Transverse colon (tissue), 4 donors: ENCODE measurements at regions not wholly inside any gene's neighbourhood (a gene's known extent, or its start where the extent isn't known, plus 50 kb on each side); places are given as distances from the start of the nearest gene placed in this dataset.

Experiments
- DNase-seq: peaks from one replicate; pipeline ENCODE4 v3.0.0-alpha.2; 2019
- H3K27ac ChIP-seq, 4 donors: fragments of 200-600 bp; sonication (generic); 2 replicates each; pipeline ENCODE4 v1.5.1; 2016 to 2018; ENCODE audit warnings: inconsistent platforms in 4 of 4
- H3K27me3 ChIP-seq: fragments of 200-600 bp; sonication (generic); 2 replicates; pipeline ENCODE4 v1.5.1; 2017; ENCODE audit warnings: inconsistent platforms
- H3K36me3 ChIP-seq, 4 donors: fragments of 200-600 bp; sonication (generic); 2 replicates each; pipeline ENCODE4 v1.5.1; 2017 to 2019; ENCODE audit warnings: inconsistent platforms in 4 of 4
- H3K4me1 ChIP-seq, 4 donors: fragments of 200-600 bp; sonication (generic); 2 replicates each; pipeline ENCODE4 v1.5.1; 2017 to 2020; ENCODE audit warnings: inconsistent platforms in 4 of 4
- H3K4me3 ChIP-seq, 4 donors: fragments of 200-600 bp; sonication (generic); 1 replicate in 1 of 4; 2 replicates in 3 of 4; pipeline versions ENCODE4 v1.5.1 to v1.6.1; 2017 to 2019; ENCODE audit warnings: inconsistent platforms in 4 of 4
- H3K9me3 ChIP-seq, 2 donors: fragments of 200-600 bp; sonication (generic); 2 replicates each; pipeline ENCODE4 v1.5.1; 2017 to 2019; ENCODE audit warnings: inconsistent platforms in 2 of 2
- CTCF ChIP-seq, 5 experiments: fragments of 200-600 bp in 3 of 5; fragments of 450-650 bp in 2 of 5; sonication (generic) in 3 of 5; IDR thresholded peaks; 1 replicate in 2 of 5; 2 replicates in 3 of 5; pipeline ENCODE4 v1.5.1; 2016 to 2017; ENCODE audit warnings: antibody characterized with exemption in 5 of 5, inconsistent platforms in 3 of 5, mild to moderate bottlenecking in 2 of 5, moderate library complexity in 1 of 5
- EP300 ChIP-seq: sonication (generic); formaldehyde crosslinking; IDR thresholded peaks from one replicate; pipeline ENCODE4 v1.6.1; 2017; ENCODE audit warnings: antibody characterized with exemption, low read depth
- POLR2A ChIP-seq: fragments of 450-650 bp; IDR thresholded peaks from one replicate; pipeline ENCODE4 v1.6.1; 2016; ENCODE audit warnings: antibody characterized with exemption, mild to moderate bottlenecking, moderate library complexity
- POLR2AphosphoS5 ChIP-seq, 3 donors: sonication (generic); formaldehyde crosslinking; IDR thresholded peaks; one replicate each; pipeline ENCODE4 v1.6.1; 2016; ENCODE audit warnings: antibody characterized with exemption in 3 of 3
- WGBS, 2 donors: methylation state at CpG; one replicate each; pipeline ENCODE4 v1.1.5; 2018; ENCODE audit warnings: low coverage in 1 of 2; 5-methylcytosine and 5-hydroxymethylcytosine counted together
- in situ Hi-C, 4 donors: fragments of 200-750 bp; cut with MboI; loops; one replicate each; pipeline versions ENCODE4 v1.15.0 to v1.15.1; 2017; ENCODE audit warnings: low sequenced_read_pairs in 3 of 4, low pct_ligation_motif_present in 1 of 4, low pct_unique_long_range_greater_than_20kb in 1 of 4
- intact Hi-C: fragments of 100-400 bp; cut with DNase I; formaldehyde crosslinking; loops from one replicate; pipeline ENCODE4 v1.15.1; 2023; ENCODE audit warnings: low total_unique reads

GRCh38 chr10:108462005-108462404 lies 1297.5 kb upstream of the SORCS1 start:
- Histone ChIP-seq H3K4me1 (peaks cover 0 to 6% (median 4%) of the 10 kb centered on the region in 4 donors), H3K4me3 (no peak overlapping the region), H3K27ac (no peak overlapping the region), H3K9me3 (no peaks in the 10 kb centered on the region), H3K27me3 (peaks cover 13% of the 10 kb centered on the region), H3K36me3 (no peaks in the 10 kb centered on the region)
- DNase-seq: no peak
- intact Hi-C loops (no loop called here), in situ Hi-C loops (no loop called here)
- WGBS, 2 donors: 87 to 90% methylated on average over 2 of the region's 2 CpGs
- no peak for TF ChIP-seq CTCF (IDR thresholded peaks at IDR 0.05)
- TF ChIP-seq POLR2A: no peak
- TF ChIP-seq EP300: no peak
- TF ChIP-seq POLR2AphosphoS5 (IDR thresholded peaks at IDR 0.05): no peak

- intact Hi-C loops: no loop called here
- Histone ChIP-seq H3K4me3 (no peak overlapping the region), H3K27ac (no peak overlapping the region), H3K36me3 (no peaks in the 10 kb centered on the region), H3K27me3 (no peaks in the 10 kb centered on the region), H3K9me3 (no peaks in the 10 kb centered on the region), H3K4me1 (no peaks in the 10 kb centered on the region)
- no peak for DNase-seq
- no peak for TF ChIP-seq POLR2AphosphoS5 (IDR thresholded peaks at IDR 0.05)
- in situ Hi-C loops: no loop called here
These were observed 1290.3 kb upstream of the SORCS1 start for GRCh38 chr10:108454793-108455192.

- H3K9me3 ChIP-seq: no peaks in the 10 kb centered on the region
- H3K4me3 ChIP-seq: no peak overlapping the region
- DNase-seq: no peak
- in situ Hi-C loops: no loop called here
- TF ChIP-seq CTCF (IDR thresholded peaks at IDR 0.05) (no peak), POLR2A (no peak), EP300 (no peak), POLR2AphosphoS5 (IDR thresholded peaks at IDR 0.05) (no peak)
- 77 to 100% methylated on average over 3 of the region's 3 CpGs for WGBS, 2 donors
- intact Hi-C loops: no loop called here
- no peaks in the 10 kb centered on the region for H3K4me1 ChIP-seq
- H3K27me3 ChIP-seq: no peaks in the 10 kb centered on the region
- no peak overlapping the region for H3K27ac ChIP-seq
- no peaks in the 10 kb centered on the region for H3K36me3 ChIP-seq
These were observed 1289.7 kb upstream of the SORCS1 start for GRCh38 chr10:108454224-108454623.

GRCh38 chr10:108453166-108453565 lies 1288.7 kb upstream of the SORCS1 start:
- Histone ChIP-seq H3K9me3 (no peaks in the 10 kb centered on the region), H3K4me3 (no peak overlapping the region), H3K4me1 (no peaks in the 10 kb centered on the region), H3K27ac (no peak overlapping the region), H3K27me3 (no peaks in the 10 kb centered on the region), H3K36me3 (no peaks in the 10 kb centered on the region)
- no peak for DNase-seq
- in situ Hi-C loops (no loop called here), intact Hi-C loops (no loop called here)
- TF ChIP-seq POLR2AphosphoS5 (IDR thresholded peaks at IDR 0.05): no peak

- H3K9me3 ChIP-seq: no peaks in the 10 kb centered on the region
- H3K4me3 ChIP-seq: no peak overlapping the region
- in situ Hi-C loops: no loop called here
- no peaks in the 10 kb centered on the region for H3K4me1 ChIP-seq
- no peaks in the 10 kb centered on the region for H3K36me3 ChIP-seq
- no peak overlapping the region for H3K27ac ChIP-seq
- TF ChIP-seq CTCF (IDR thresholded peaks at IDR 0.05): no peak
- no peak for TF ChIP-seq POLR2A
- no peak for TF ChIP-seq EP300
- no peak for TF ChIP-seq POLR2AphosphoS5 (IDR thresholded peaks at IDR 0.05)
- H3K27me3 ChIP-seq: no peaks in the 10 kb centered on the region
- WGBS, 2 donors: 88 to 89% methylated on average over 5 of the region's 5 CpGs
- no peak for DNase-seq
- intact Hi-C loops: no loop called here
These were observed 1288.0 kb upstream of the SORCS1 start for GRCh38 chr10:108452533-108452932.
